HCT116 (cell line): ENCODE measurements at regions not wholly inside any gene's neighbourhood (a gene's known extent, or its start where the extent isn't known, plus 50 kb on each side); places are given as distances from the start of the nearest gene placed in this dataset.

Experiments used
- ATAC-seq: fragments of 200-7000 bp; cut with Tn5 transposase; 2 replicates; pipeline ENCODE4 v1.9.1; 2020; ENCODE audit warnings: mild to moderate bottlenecking, moderate library complexity
- BruUV-seq: library from RNA; stranded (reverse); fragments of 400-500 nt; replicated peaks from 2 replicates; lab custom pipeline; 2021; lab: Mats Ljungman, UMichigan
- CTCF ChIA-PET: fragments of 300-600 bp; sonication (Branson Sonifier 250); formaldehyde crosslinking; loops from one replicate; lab custom pipeline; 2021; ENCODE audit warnings: antibody characterized with exemption; lab: Charles Lee
- POLR2A ChIA-PET: fragments of 300-600, 350-600 bp; sonication (Branson Sonifier 250); formaldehyde crosslinking; loops from one replicate; lab custom pipeline; 2021; ENCODE audit warnings: antibody characterized with exemption; lab: Charles Lee
- RAD21 ChIA-PET, 2 experiments: fragments of 300-600 bp; sonication (Branson Sonifier 250); formaldehyde crosslinking; loops; one replicate each; lab custom pipeline; 2023; ENCODE audit warnings: low total read pairs in 2 of 2; ENCODE audit not compliant: uncharacterized antibody in 2 of 2, unreplicated experiment in 2 of 2, low non-redundant PET in 1 of 2; lab: Charles Lee
- DNase-seq: peaks from one replicate; pipeline ENCODE4 v3.0.0-alpha.2; 2010; ENCODE audit warnings: low read depth, low spot score
- H2AFZ ChIP-seq: fragments of 200-600 bp; shearing (Covaris generic), sonication (generic); 2 replicates; pipeline ENCODE4 v1.6.1; 2017; ENCODE audit warnings: low read depth, mixed run types, mixed read lengths, antibody characterized with exemption, low read length; ENCODE audit not compliant: poor library complexity, severe bottlenecking
- H3K27ac ChIP-seq: 2 replicates; pipeline ENCODE4 v1.5.1; 2012; ENCODE audit warnings: low read depth, low read length
- H3K27me3 ChIP-seq: fragments of 200-600 bp; sonication (generic); 2 replicates; pipeline ENCODE4 v1.6.1; 2016; ENCODE audit warnings: mixed run types, low read length, mixed read lengths; ENCODE audit not compliant: insufficient read depth
- H3K36me3 ChIP-seq, 2 experiments: fragments of 200-500 bp in 1 of 2; fragments of 200-600 bp in 1 of 2; sonication (Bioruptor generic) in 1 of 2; sonication (generic) in 1 of 2; 2 replicates each; pipeline versions ENCODE4 v1.5.1 to v1.6.1; 2014 to 2016; ENCODE audit warnings: low read length in 2 of 2, inconsistent platforms in 1 of 2, mixed read lengths in 1 of 2, mixed run types in 1 of 2; ENCODE audit not compliant: insufficient read depth in 2 of 2, control insufficient read depth in 1 of 2
- H3K4me1 ChIP-seq, 2 experiments: fragments of 200-600 bp in 1 of 2; sonication (generic) in 1 of 2; 2 replicates each; pipeline versions ENCODE4 v1.5.1 to v1.6.1; 2012 to 2017; ENCODE audit warnings: low read length in 2 of 2, inconsistent platforms in 1 of 2, mild to moderate bottlenecking in 1 of 2, mixed read lengths in 1 of 2, mixed run types in 1 of 2, moderate library complexity in 1 of 2; ENCODE audit not compliant: insufficient read depth in 2 of 2, control insufficient read depth in 1 of 2
- H3K4me2 ChIP-seq: fragments of 200-600 bp; sonication (generic); 2 replicates; pipeline ENCODE4 v1.6.1; 2017; ENCODE audit warnings: mixed run types, low read length, mixed read lengths
- H3K4me3 ChIP-seq, 2 experiments: fragments of 200-600 bp in 1 of 2; sonication (generic) in 1 of 2; replicated peaks in 1 of 2; 2 replicates each; pipeline ENCODE4 v1.5.1; 2011 to 2016; ENCODE audit warnings: low read length in 2 of 2, control low read depth in 1 of 2, low read depth in 1 of 2, mild to moderate bottlenecking in 1 of 2, mixed read lengths in 1 of 2, mixed run types in 1 of 2
- H3K79me2 ChIP-seq: fragments of 200-600 bp; sonication (generic); 2 replicates; pipeline ENCODE4 v1.6.1; 2017; ENCODE audit warnings: mild to moderate bottlenecking, mixed run types, low read length, moderate library complexity, mixed read lengths; ENCODE audit not compliant: insufficient read depth
- H3K9ac ChIP-seq: fragments of 200-600 bp; sonication (generic); 2 replicates; pipeline ENCODE4 v1.6.1; 2016; ENCODE audit warnings: low read length, mixed read lengths
- H3K9me2 ChIP-seq: fragments of 200-600 bp; sonication (generic), shearing (Covaris generic); 2 replicates; pipeline ENCODE4 v1.6.1; 2017; ENCODE audit warnings: mixed run types, mild to moderate bottlenecking, moderate library complexity; ENCODE audit not compliant: insufficient read depth
- H3K9me3 ChIP-seq, 2 experiments: fragments of 200-500 bp in 1 of 2; fragments of 200-600 bp in 1 of 2; sonication (Bioruptor generic) in 1 of 2; sonication (generic) in 1 of 2; 2 replicates each; pipeline ENCODE4 v1.6.1; 2014 to 2017; ENCODE audit warnings: low read length in 2 of 2, mixed read lengths in 2 of 2, inconsistent platforms in 1 of 2, low read depth in 1 of 2, mild to moderate bottlenecking in 1 of 2, mixed run types in 1 of 2, moderate library complexity in 1 of 2; ENCODE audit not compliant: control insufficient read depth in 1 of 2, insufficient read depth in 1 of 2
- H4K20me1 ChIP-seq: fragments of 200-600 bp; sonication (generic), shearing (Covaris generic); 2 replicates; pipeline ENCODE4 v1.6.1; 2017; ENCODE audit warnings: mixed run types, mild to moderate bottlenecking, moderate library complexity; ENCODE audit not compliant: insufficient read depth
- CEBPB ChIP-seq: IDR thresholded peaks from 2 replicates; pipeline ENCODE4 v1.6.1; 2012; ENCODE audit warnings: low read depth
- EZH2phosphoT487 ChIP-seq: fragments of 200-600 bp; IDR thresholded peaks from 2 replicates; pipeline ENCODE4 v1.6.1; 2018; ENCODE audit warnings: antibody characterized with exemption, borderline replicate concordance
- JUND ChIP-seq: IDR thresholded peaks from 2 replicates; pipeline ENCODE4 v1.6.1; 2012
- POLR2A ChIP-seq: IDR thresholded peaks from 2 replicates; pipeline ENCODE4 v1.7.0; 2011; ENCODE audit warnings: borderline replicate concordance; ENCODE audit not compliant: insufficient read depth, insufficient read length; ENCODE audit errors: extremely low read depth
- SIN3A ChIP-seq: IDR thresholded peaks from 2 replicates; pipeline ENCODE4 v1.6.1; 2012; ENCODE audit warnings: low read depth
- SRF ChIP-seq: IDR thresholded peaks from 2 replicates; pipeline ENCODE4 v1.6.1; 2012; ENCODE audit warnings: low read depth
- TCF7L2 ChIP-seq: IDR thresholded peaks from 2 replicates; pipeline ENCODE4 v1.7.0; 2011; ENCODE audit warnings: borderline replicate concordance, inconsistent platforms; ENCODE audit not compliant: insufficient read depth, insufficient read length; ENCODE audit errors: extremely low read depth
- ZFX ChIP-seq: fragments of 450-650 bp; IDR thresholded peaks from 2 replicates; pipeline ENCODE4 v1.6.1; 2017
- intact Hi-C: fragments of 100-400 bp; cut with micrococcal nuclease; formaldehyde crosslinking; loops from 2 replicates; pipeline ENCODE4 v1.10.0; 2022

GRCh38 chr10:110401401-110402076 lies 96.2 kb upstream of the DUSP5 start:
- peak overlapping the region; percentile 2 for H2AFZ ChIP-seq
- POLR2A ChIA-PET = interaction anchor here (1.2 to 26.1 kb wide), 4 partner anchors 10 to 101 kb away, joined by 3 to 438 read pairs (median 96); partner anchors contain the start of gene DUSP5
- BruUV-seq = no TSS peak

DNA sequence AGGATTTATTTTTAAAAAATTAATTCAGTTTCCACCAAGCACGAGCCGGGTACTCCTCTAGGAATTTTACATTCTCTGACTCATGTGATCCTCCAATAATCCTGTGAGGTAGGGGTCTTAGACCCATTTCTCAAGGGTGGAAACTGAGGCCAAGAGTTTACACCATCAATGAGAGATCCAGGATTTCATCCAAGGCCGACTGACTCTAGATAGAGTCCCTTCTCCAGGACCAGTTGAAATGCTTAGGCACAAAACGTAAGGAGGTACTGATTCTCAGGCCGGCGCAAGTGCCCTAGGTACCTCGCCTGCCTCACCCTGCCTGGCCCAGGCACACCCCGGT lies 95.7 kb upstream of the DUSP5 start:
- intact Hi-C loops = no loop called here
- POLR2A ChIA-PET = interaction anchor here (1.2 to 26.1 kb wide), 4 partner anchors 9 to 101 kb away, joined by 3 to 438 read pairs (median 96); partner anchors contain the start of gene DUSP5
- no peaks in the 10 kb centered on the region for H3K9me2 ChIP-seq
- no peak overlapping the region for H3K4me2 ChIP-seq
- no peaks in the 10 kb centered on the region for H3K36me3 ChIP-seq
- no peak for DNase-seq
- H3K27ac ChIP-seq = no peak overlapping the region
- no peaks in the 10 kb centered on the region for H3K79me2 ChIP-seq
- H3K9me3 ChIP-seq = no peaks in the 10 kb centered on the region
- peak overlapping the region; percentile 2 for H2AFZ ChIP-seq
- RAD21 ChIA-PET = no interaction called here
- TF ChIP-seq CEBPB = no peak
- no peak for TF ChIP-seq TCF7L2
- TF ChIP-seq SRF = no peak
- no peak for TF ChIP-seq JUND
- TF ChIP-seq ZFX = no peak
- no peak for TF ChIP-seq POLR2A
- no peak for TF ChIP-seq SIN3A
- H3K9ac ChIP-seq = no peak overlapping the region
- H3K4me1 ChIP-seq = peaks cover 45 to 87% of the 10 kb centered on the region in 2 experiments
- no peaks in the 10 kb centered on the region for H3K27me3 ChIP-seq
- ATAC-seq = no peak
- no peak overlapping the region for H3K4me3 ChIP-seq
- CTCF ChIA-PET = interaction anchor here (1.5 kb wide), 1 partner anchor 48 kb away, joined by 5 read pairs; no protein-coding TSS in a partner anchor
- H4K20me1 ChIP-seq = no peaks in the 10 kb centered on the region
- BruUV-seq = no TSS peak

More at GRCh38 chr10:110401401-110402076, 96.2 kb upstream of the DUSP5 start:
- H3K9me3 ChIP-seq = no peaks in the 10 kb centered on the region
- no peak overlapping the region for H3K4me3 ChIP-seq
- no peak for TF ChIP-seq EZH2phosphoT487
- TF ChIP-seq, all 23 proteins: peak for 0
- no peaks in the 10 kb centered on the region for H3K27me3 ChIP-seq
- H3K27ac ChIP-seq = no peak overlapping the region
- no peaks in the 10 kb centered on the region for H3K9me2 ChIP-seq
- intact Hi-C loops = no loop called here
- no peaks in the 10 kb centered on the region for H4K20me1 ChIP-seq
- ChIA-PET RAD21 (no interaction called here), CTCF (interaction anchor here (1.5 kb wide), 1 partner anchor 47 kb away, joined by 5 read pairs; no protein-coding TSS in a partner anchor)
- H3K4me1 ChIP-seq = peaks cover 48 to 87% of the 10 kb centered on the region in 2 experiments
- ATAC-seq = no peak
- no peaks in the 10 kb centered on the region for H3K79me2 ChIP-seq
- no peak overlapping the region for H3K9ac ChIP-seq
- peak overlapping the region; percentile 1; the same call in 1 of the 2 replicates for H3K4me2 ChIP-seq
- no peaks in the 10 kb centered on the region for H3K36me3 ChIP-seq
- DNase-seq = no peak
